H1 (cell line): ENCODE measurements at regions not wholly inside any gene's neighbourhood (a gene's known extent, or its start where the extent isn't known, plus 50 kb on each side); places are given as distances from the start of the nearest gene placed in this dataset.

Experiments
- BACH1 ChIP-seq: IDR thresholded peaks from 2 replicates; pipeline ENCODE4 v1.6.1; 2012; ENCODE audit warnings: low read length, improper control_type of control experiment
- CREB1 ChIP-seq: IDR thresholded peaks from 2 replicates; pipeline ENCODE4 v1.6.1; 2012; ENCODE audit warnings: inconsistent platforms
- JUND ChIP-seq: IDR thresholded peaks from 2 replicates; pipeline ENCODE4 v1.6.1; 2011; ENCODE audit warnings: mild to moderate bottlenecking, improper control_type of control experiment, low read length
- NANOG ChIP-seq: IDR thresholded peaks from 2 replicates; pipeline ENCODE4 v1.6.1; 2011; ENCODE audit warnings: low read length, low read depth, mild to moderate bottlenecking, inconsistent platforms; ENCODE audit not compliant: insufficient read depth, poor library complexity, severe bottlenecking
- YY1 ChIP-seq: IDR thresholded peaks from 2 replicates; pipeline ENCODE4 v1.6.1; 2011; ENCODE audit warnings: low read depth, mild to moderate bottlenecking, low read length
- TF ChIP-seq, protein P1 (sequence below): fragments of 300-600 bp; sonication (generic); IDR thresholded peaks from 2 replicates; pipeline ENCODE4 v1.7.1; 2012; ENCODE audit warnings: low read length, moderate library complexity, mild to moderate bottlenecking, inconsistent platforms; ENCODE audit not compliant: insufficient replicate concordance
- TF ChIP-seq, protein P2 (sequence below), 3 experiments: IDR thresholded peaks; 1 replicate in 2 of 3; 2 replicates in 1 of 3; pipeline versions ENCODE4 v1.5.1 to v1.6.1; 2011; ENCODE audit warnings: low read length in 3 of 3, mild to moderate bottlenecking in 3 of 3, inconsistent platforms in 2 of 3, low read depth in 1 of 3, moderate library complexity in 1 of 3; ENCODE audit not compliant: insufficient read depth in 1 of 3; ENCODE audit errors: control extremely low read depth in 1 of 3

DNA sequence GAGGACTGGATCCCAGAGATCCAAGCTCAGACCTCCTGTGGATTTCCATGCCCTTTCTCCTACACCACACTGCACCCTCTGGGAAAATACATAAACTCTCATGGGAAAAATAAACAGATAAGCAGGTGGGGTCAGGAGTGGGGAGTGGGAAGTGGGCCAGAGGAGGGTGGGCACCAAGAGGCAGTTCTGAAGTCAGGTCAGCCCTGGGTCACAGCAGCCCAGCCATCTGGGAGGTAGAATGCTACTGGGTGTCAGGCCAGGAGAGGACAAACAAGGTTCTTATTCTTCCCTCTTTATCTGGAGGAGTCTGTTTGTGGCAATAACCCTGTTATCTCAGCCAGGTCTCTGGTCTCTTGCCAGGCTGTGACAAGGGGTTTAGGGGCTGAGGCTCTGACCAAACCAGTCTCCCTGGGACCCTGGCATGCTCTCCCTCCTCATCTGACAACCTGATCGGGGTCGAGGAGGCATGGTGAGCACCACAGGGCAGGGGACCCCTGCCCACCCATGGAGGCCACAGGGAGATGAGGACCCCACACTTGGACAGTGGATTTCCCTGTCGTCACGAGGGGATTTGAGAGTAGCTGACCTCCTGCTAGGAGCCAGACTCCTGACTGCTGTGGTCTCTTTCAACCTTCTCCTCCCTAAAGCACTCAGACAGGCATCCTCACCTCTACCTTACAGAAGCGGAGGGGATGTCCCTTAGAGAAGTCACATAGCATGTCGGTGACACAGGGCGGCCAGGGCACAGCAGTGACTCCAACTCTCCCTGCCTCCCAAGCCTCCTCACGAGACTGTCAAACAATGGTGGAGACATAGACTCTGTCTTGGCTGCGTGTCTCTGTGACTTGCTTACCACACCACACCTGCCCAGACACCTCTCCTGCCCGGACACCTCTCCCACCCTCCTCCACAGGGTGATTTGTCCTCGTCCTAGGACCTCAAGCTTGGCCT is 51.3 kb upstream of the IFFO2 start (continued):
- TF ChIP-seq, protein P1, sequence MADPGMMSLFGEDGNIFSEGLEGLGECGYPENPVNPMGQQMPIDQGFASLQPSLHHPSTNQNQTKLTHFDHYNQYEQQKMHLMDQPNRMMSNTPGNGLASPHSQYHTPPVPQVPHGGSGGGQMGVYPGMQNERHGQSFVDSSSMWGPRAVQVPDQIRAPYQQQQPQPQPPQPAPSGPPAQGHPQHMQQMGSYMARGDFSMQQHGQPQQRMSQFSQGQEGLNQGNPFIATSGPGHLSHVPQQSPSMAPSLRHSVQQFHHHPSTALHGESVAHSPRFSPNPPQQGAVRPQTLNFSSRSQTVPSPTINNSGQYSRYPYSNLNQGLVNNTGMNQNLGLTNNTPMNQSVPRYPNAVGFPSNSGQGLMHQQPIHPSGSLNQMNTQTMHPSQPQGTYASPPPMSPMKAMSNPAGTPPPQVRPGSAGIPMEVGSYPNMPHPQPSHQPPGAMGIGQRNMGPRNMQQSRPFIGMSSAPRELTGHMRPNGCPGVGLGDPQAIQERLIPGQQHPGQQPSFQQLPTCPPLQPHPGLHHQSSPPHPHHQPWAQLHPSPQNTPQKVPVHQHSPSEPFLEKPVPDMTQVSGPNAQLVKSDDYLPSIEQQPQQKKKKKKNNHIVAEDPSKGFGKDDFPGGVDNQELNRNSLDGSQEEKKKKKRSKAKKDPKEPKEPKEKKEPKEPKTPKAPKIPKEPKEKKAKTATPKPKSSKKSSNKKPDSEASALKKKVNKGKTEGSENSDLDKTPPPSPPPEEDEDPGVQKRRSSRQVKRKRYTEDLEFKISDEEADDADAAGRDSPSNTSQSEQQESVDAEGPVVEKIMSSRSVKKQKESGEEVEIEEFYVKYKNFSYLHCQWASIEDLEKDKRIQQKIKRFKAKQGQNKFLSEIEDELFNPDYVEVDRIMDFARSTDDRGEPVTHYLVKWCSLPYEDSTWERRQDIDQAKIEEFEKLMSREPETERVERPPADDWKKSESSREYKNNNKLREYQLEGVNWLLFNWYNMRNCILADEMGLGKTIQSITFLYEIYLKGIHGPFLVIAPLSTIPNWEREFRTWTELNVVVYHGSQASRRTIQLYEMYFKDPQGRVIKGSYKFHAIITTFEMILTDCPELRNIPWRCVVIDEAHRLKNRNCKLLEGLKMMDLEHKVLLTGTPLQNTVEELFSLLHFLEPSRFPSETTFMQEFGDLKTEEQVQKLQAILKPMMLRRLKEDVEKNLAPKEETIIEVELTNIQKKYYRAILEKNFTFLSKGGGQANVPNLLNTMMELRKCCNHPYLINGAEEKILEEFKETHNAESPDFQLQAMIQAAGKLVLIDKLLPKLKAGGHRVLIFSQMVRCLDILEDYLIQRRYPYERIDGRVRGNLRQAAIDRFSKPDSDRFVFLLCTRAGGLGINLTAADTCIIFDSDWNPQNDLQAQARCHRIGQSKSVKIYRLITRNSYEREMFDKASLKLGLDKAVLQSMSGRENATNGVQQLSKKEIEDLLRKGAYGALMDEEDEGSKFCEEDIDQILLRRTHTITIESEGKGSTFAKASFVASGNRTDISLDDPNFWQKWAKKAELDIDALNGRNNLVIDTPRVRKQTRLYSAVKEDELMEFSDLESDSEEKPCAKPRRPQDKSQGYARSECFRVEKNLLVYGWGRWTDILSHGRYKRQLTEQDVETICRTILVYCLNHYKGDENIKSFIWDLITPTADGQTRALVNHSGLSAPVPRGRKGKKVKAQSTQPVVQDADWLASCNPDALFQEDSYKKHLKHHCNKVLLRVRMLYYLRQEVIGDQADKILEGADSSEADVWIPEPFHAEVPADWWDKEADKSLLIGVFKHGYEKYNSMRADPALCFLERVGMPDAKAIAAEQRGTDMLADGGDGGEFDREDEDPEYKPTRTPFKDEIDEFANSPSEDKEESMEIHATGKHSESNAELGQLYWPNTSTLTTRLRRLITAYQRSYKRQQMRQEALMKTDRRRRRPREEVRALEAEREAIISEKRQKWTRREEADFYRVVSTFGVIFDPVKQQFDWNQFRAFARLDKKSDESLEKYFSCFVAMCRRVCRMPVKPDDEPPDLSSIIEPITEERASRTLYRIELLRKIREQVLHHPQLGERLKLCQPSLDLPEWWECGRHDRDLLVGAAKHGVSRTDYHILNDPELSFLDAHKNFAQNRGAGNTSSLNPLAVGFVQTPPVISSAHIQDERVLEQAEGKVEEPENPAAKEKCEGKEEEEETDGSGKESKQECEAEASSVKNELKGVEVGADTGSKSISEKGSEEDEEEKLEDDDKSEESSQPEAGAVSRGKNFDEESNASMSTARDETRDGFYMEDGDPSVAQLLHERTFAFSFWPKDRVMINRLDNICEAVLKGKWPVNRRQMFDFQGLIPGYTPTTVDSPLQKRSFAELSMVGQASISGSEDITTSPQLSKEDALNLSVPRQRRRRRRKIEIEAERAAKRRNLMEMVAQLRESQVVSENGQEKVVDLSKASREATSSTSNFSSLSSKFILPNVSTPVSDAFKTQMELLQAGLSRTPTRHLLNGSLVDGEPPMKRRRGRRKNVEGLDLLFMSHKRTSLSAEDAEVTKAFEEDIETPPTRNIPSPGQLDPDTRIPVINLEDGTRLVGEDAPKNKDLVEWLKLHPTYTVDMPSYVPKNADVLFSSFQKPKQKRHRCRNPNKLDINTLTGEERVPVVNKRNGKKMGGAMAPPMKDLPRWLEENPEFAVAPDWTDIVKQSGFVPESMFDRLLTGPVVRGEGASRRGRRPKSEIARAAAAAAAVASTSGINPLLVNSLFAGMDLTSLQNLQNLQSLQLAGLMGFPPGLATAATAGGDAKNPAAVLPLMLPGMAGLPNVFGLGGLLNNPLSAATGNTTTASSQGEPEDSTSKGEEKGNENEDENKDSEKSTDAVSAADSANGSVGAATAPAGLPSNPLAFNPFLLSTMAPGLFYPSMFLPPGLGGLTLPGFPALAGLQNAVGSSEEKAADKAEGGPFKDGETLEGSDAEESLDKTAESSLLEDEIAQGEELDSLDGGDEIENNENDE, result no peak
- TF ChIP-seq, protein P2, sequence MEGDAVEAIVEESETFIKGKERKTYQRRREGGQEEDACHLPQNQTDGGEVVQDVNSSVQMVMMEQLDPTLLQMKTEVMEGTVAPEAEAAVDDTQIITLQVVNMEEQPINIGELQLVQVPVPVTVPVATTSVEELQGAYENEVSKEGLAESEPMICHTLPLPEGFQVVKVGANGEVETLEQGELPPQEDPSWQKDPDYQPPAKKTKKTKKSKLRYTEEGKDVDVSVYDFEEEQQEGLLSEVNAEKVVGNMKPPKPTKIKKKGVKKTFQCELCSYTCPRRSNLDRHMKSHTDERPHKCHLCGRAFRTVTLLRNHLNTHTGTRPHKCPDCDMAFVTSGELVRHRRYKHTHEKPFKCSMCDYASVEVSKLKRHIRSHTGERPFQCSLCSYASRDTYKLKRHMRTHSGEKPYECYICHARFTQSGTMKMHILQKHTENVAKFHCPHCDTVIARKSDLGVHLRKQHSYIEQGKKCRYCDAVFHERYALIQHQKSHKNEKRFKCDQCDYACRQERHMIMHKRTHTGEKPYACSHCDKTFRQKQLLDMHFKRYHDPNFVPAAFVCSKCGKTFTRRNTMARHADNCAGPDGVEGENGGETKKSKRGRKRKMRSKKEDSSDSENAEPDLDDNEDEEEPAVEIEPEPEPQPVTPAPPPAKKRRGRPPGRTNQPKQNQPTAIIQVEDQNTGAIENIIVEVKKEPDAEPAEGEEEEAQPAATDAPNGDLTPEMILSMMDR (IDR thresholded peaks at IDR 0.05; ENCODE audit: control extremely low read depth in 1 of 3, insufficient read depth in 1 of 3, low read depth in 1 of 3, low read length in 3 of 3), result no peak
- no peak for TF ChIP-seq YY1
- TF ChIP-seq NANOG, result no peak
- TF ChIP-seq CREB1, result no peak
- TF ChIP-seq BACH1, result no peak
- TF ChIP-seq JUND, result no peak
